ENCODE measurements at regions not wholly inside any gene's neighbourhood (a gene's known extent, or its start where the extent isn't known, plus 50 kb on each side); places are given as distances from the start of the nearest gene placed in this dataset.
"Not testable (repeated sequence)": the region's sequence is repeated elsewhere in the genome, so short reads cannot be mapped to it uniquely, and the experiment has no call there.

- DNase-seq (ENCODE audit: low read depth in 1 of 2, low spot score in 1 of 2), result no peak
Observed at GRCh38 chr5:135158982-135159381, 125.0 kb upstream of the PITX1 start.

GRCh38 chr5:135158314-135158697 is 124.3 kb upstream of the PITX1 start:
- DNase-seq (ENCODE audit: low read depth in 1 of 2, low spot score in 1 of 2), result no peak

GRCh38 chr5:135157421-135158313 is 123.6 kb upstream of the PITX1 start:
- no peak for DNase-seq (ENCODE audit: low read depth in 1 of 2, low spot score in 1 of 2)

GRCh38 chr5:135156715-135157404 is 122.8 kb upstream of the PITX1 start:
- no peak for DNase-seq (ENCODE audit: low read depth in 1 of 2, low spot score in 1 of 2)

GRCh38 chr5:135156337-135156714 is 122.3 kb upstream of the PITX1 start:
- DNase-seq (ENCODE audit: low read depth in 1 of 2, low spot score in 1 of 2), result no peak

- no peak for DNase-seq (ENCODE audit: low read depth in 1 of 2, low spot score in 1 of 2)
Observed at GRCh38 chr5:135155616-135156214, 121.7 kb upstream of the PITX1 start.

- DNase-seq (ENCODE audit: low read depth in 1 of 2, low spot score in 1 of 2), result no peak
Observed at GRCh38 chr5:135154961-135155360, 120.9 kb upstream of the PITX1 start.

- DNase-seq (ENCODE audit: low read depth in 1 of 2, low spot score in 1 of 2), result no peak
Observed at GRCh38 chr5:135154197-135154596, 120.2 kb upstream of the PITX1 start.

- no peak for DNase-seq (ENCODE audit: low read depth in 1 of 2, low spot score in 1 of 2)
Observed at GRCh38 chr5:135153661-135154060, 119.6 kb upstream of the PITX1 start.

GRCh38 chr5:135153259-135153658 is 119.2 kb upstream of the PITX1 start:
- DNase-seq (ENCODE audit: low read depth in 1 of 2, low spot score in 1 of 2), result no peak

- DNase-seq (ENCODE audit: low read depth in 1 of 2, low spot score in 1 of 2), result not testable (repeated sequence)
Observed at GRCh38 chr5:135151660-135152059, 117.6 kb upstream of the PITX1 start.

GRCh38 chr5:135151256-135151655 is 117.2 kb upstream of the PITX1 start:
- DNase-seq (ENCODE audit: low read depth in 1 of 2, low spot score in 1 of 2), result no peak

GRCh38 chr5:135150767-135151166 is 116.7 kb upstream of the PITX1 start:
- DNase-seq (ENCODE audit: low read depth in 1 of 2, low spot score in 1 of 2), result no peak

- no peak for DNase-seq (ENCODE audit: low read depth in 1 of 2, low spot score in 1 of 2)
Observed at GRCh38 chr5:135149956-135150723, 116.1 kb upstream of the PITX1 start.

GRCh38 chr5:135149229-135149955 is 115.4 kb upstream of the PITX1 start:
- DNase-seq (ENCODE audit: low read depth in 1 of 2, low spot score in 1 of 2), result no peak

- DNase-seq (ENCODE audit: low read depth in 1 of 2, low spot score in 1 of 2), result no peak
Observed at GRCh38 chr5:135147294-135148090, 113.5 kb upstream of the PITX1 start.

- no peak for DNase-seq (ENCODE audit: low read depth in 1 of 2, low spot score in 1 of 2)
Observed at GRCh38 chr5:135145985-135146384, 112.0 kb upstream of the PITX1 start.

- not testable (repeated sequence) for DNase-seq (ENCODE audit: low read depth in 1 of 2, low spot score in 1 of 2)
Observed at GRCh38 chr5:135143682-135144081, 109.7 kb upstream of the PITX1 start.

- no peak for DNase-seq (ENCODE audit: low read depth in 1 of 2, low spot score in 1 of 2)
Observed at GRCh38 chr5:135141303-135142268, 107.6 kb upstream of the PITX1 start.
